Chondrocyte (in vitro differentiated cells): ENCODE measurements at regions not wholly inside any gene's neighbourhood (a gene's known extent, or its start where the extent isn't known, plus 50 kb on each side); places are given as distances from the start of the nearest gene placed in this dataset.
A peak's percentile ranks its signal among the peaks of the same experiment; 100 is the strongest.

Source experiments
- DNase-seq: peaks from one replicate; pipeline ENCODE4 v3.0.0; 2021; ENCODE audit warnings: mixed read lengths, low spot score
- H3K27ac Mint-ChIP-seq: one replicate; pipeline ENCODE4 v1.8.0; 2021; ENCODE audit warnings: mild to moderate bottlenecking, moderate library complexity, mixed read lengths; ENCODE audit not compliant: unreplicated experiment
- H3K27me3 Mint-ChIP-seq: 2 replicates; pipeline ENCODE4 v1.8.0; 2021; ENCODE audit warnings: low read depth, mixed read lengths
- H3K36me3 Mint-ChIP-seq: 2 replicates; pipeline ENCODE4 v1.8.0; 2021; ENCODE audit warnings: low read depth, mixed read lengths
- H3K4me1 Mint-ChIP-seq: 2 replicates; pipeline ENCODE4 v1.8.0; 2021; ENCODE audit warnings: low read depth, mild to moderate bottlenecking, mixed read lengths
- H3K4me3 Mint-ChIP-seq: one replicate; pipeline ENCODE4 v1.8.0; 2021; ENCODE audit warnings: mild to moderate bottlenecking, moderate library complexity, mixed read lengths; ENCODE audit not compliant: unreplicated experiment
- H3K9me3 Mint-ChIP-seq: 2 replicates; pipeline ENCODE4 v1.8.0; 2021; ENCODE audit warnings: low read depth, mixed read lengths
- CTCF ChIP-seq: fragments of 200-600 bp; sonication (generic); IDR thresholded peaks from 2 replicates; pipeline ENCODE4 v1.5.0; 2021; ENCODE audit warnings: antibody characterized with exemption, mild to moderate bottlenecking, moderate library complexity

GRCh38 chr12:30824311-30824710 is 69.6 kb upstream of the CAPRIN2 start:
- no peak for TF ChIP-seq CTCF

GRCh38 chr12:30823764-30824163 is 69.0 kb upstream of the CAPRIN2 start:
- H3K9me3 Mint-ChIP-seq, result no peaks in the 10 kb centered on the region
- peaks cover 6% of the 10 kb centered on the region for H3K27me3 Mint-ChIP-seq
- H3K4me3 Mint-ChIP-seq, result no peak overlapping the region
- H3K27ac Mint-ChIP-seq, result no peak overlapping the region
- no peak for DNase-seq
- no peak for TF ChIP-seq CTCF
- H3K4me1 Mint-ChIP-seq, result peaks cover 7% of the 10 kb centered on the region
- peaks cover under 1% of the 10 kb centered on the region for H3K36me3 Mint-ChIP-seq

More at GRCh38 chr12:30824311-30824710, 69.6 kb upstream of the CAPRIN2 start:
- no peaks in the 10 kb centered on the region for H3K9me3 Mint-ChIP-seq
- DNase-seq, result no peak
- H3K4me1 Mint-ChIP-seq, result peaks cover 7% of the 10 kb centered on the region
- no peak overlapping the region for H3K4me3 Mint-ChIP-seq
- H3K27ac Mint-ChIP-seq, result no peak overlapping the region
- H3K36me3 Mint-ChIP-seq, result no peaks in the 10 kb centered on the region
- H3K27me3 Mint-ChIP-seq, result peaks cover 6% of the 10 kb centered on the region

- DNase-seq, result no peak
- Mint-ChIP-seq H3K27me3 (peaks cover 6% of the 10 kb centered on the region), H3K9me3 (no peaks in the 10 kb centered on the region), H3K4me3 (peak overlapping the region; percentile 80), H3K27ac (peak overlapping the region; percentile 67), H3K36me3 (peaks cover 2% of the 10 kb centered on the region), H3K4me1 (peaks cover 7% of the 10 kb centered on the region)
- no peak for TF ChIP-seq CTCF
Observed at GRCh38 chr12:30823156-30823699, 68.5 kb upstream of the CAPRIN2 start.

- no peak for DNase-seq
- no peaks in the 10 kb centered on the region for H3K9me3 Mint-ChIP-seq
- H3K4me1 Mint-ChIP-seq, result peaks cover 7% of the 10 kb centered on the region
- H3K36me3 Mint-ChIP-seq, result peaks cover 2% of the 10 kb centered on the region
- peak overlapping the region; percentile 80 for H3K4me3 Mint-ChIP-seq
- H3K27me3 Mint-ChIP-seq, result peaks cover 4% of the 10 kb centered on the region
- H3K27ac Mint-ChIP-seq, result peak overlapping the region; percentile 67
- TF ChIP-seq CTCF, result peak; percentile 49
Observed at GRCh38 chr12:30822385-30823155, 67.8 kb upstream of the CAPRIN2 start.

- Mint-ChIP-seq H3K4me3 (no peak overlapping the region), H3K9me3 (no peaks in the 10 kb centered on the region)
Observed at GRCh38 chr12:30820406-30820946, 65.7 kb upstream of the CAPRIN2 start.

More at GRCh38 chr12:30820406-30820946, 65.7 kb upstream of the CAPRIN2 start:
- TF ChIP-seq CTCF, result no peak
- peaks cover 7% of the 10 kb centered on the region for H3K4me1 Mint-ChIP-seq
- no peak for DNase-seq
- H3K27ac Mint-ChIP-seq, result no peak overlapping the region
- H3K36me3 Mint-ChIP-seq, result peaks cover 2% of the 10 kb centered on the region
- peaks cover 4% of the 10 kb centered on the region for H3K27me3 Mint-ChIP-seq
